ENCODE measurements at regions not wholly inside any gene's neighbourhood (a gene's known extent, or its start where the extent isn't known, plus 50 kb on each side); places are given as distances from the start of the nearest gene placed in this dataset.
"Not testable (repeated sequence)": the region's sequence is repeated elsewhere in the genome, so short reads cannot be mapped to it uniquely, and the experiment has no call there.

GRCh38 chrX:41009850-41010846, 75.1 kb upstream of the USP9X start:
- Histone ChIP-seq H3K4me3 (ENCODE audit: low read depth, low read length) (peak overlapping the region; percentile 41), H3K9me3 (ENCODE audit: control insufficient read depth, insufficient read depth, low read length) (no peaks in the 10 kb centered on the region), H3K27me3 (ENCODE audit: control insufficient read depth, insufficient read depth, low read length) (no peaks in the 10 kb centered on the region), H3K27ac (ENCODE audit: low read depth, low read length) (peak overlapping the region; percentile 96)
- peak; percentile 63 for DNase-seq (ENCODE audit: low read depth, low spot score)
- CTCF ChIA-PET = interaction anchor here (0.7 to 1.2 kb wide), 4 partner anchors 17 to 359 kb away, joined by 3 to 6 read pairs (median 4); no protein-coding TSS in a partner anchor
- peak; percentile 22; the same call in 1 of the 2 replicates for TF ChIP-seq CTCF (IDR thresholded peaks at IDR 0.05; ENCODE audit: low read depth, low read length)
- POLR2A ChIA-PET = interaction anchor here (0.6 to 1.3 kb wide), 5 partner anchors 13 to 105 kb away, joined by 3 to 11 read pairs (median 4); partner anchors contain the start of gene USP9X

GRCh38 chrX:41014776-41015360, 70.4 kb upstream of the USP9X start:
- no peak for DNase-seq (ENCODE audit: low read depth, low spot score)
- Histone ChIP-seq H3K9me3 (ENCODE audit: control insufficient read depth, insufficient read depth, low read length) (no peaks in the 10 kb centered on the region), H3K27ac (ENCODE audit: low read depth, low read length) (no peak overlapping the region), H3K27me3 (ENCODE audit: control insufficient read depth, insufficient read depth, low read length) (no peaks in the 10 kb centered on the region), H3K4me3 (ENCODE audit: low read depth, low read length) (no peak overlapping the region)
- ChIA-PET POLR2A (no interaction called here), CTCF (interaction anchor here (0.6 kb wide), 1 partner anchor 363 kb away, joined by 3 read pairs; no protein-coding TSS in a partner anchor)
- no peak for TF ChIP-seq CTCF (IDR thresholded peaks at IDR 0.05; ENCODE audit: low read depth, low read length)

GRCh38 chrX:41017785-41018184, 67.5 kb upstream of the USP9X start:
- H3K9me3 ChIP-seq (ENCODE audit: control insufficient read depth, insufficient read depth, low read length); DNase-seq (ENCODE audit: low read depth, low spot score); POLR2A ChIA-PET; H3K27ac ChIP-seq (ENCODE audit: low read depth, low read length); H3K27me3 ChIP-seq (ENCODE audit: control insufficient read depth, insufficient read depth, low read length); H3K4me3 ChIP-seq (ENCODE audit: low read depth, low read length): not testable (repeated sequence)
- CTCF ChIA-PET = interaction anchor here (1.0 kb wide), 1 partner anchor 97 kb away, joined by 3 read pairs; no protein-coding TSS in a partner anchor

- POLR2A ChIA-PET = not testable (repeated sequence)
These were observed 66.7 kb upstream of the USP9X start for GRCh38 chrX:41018391-41019040.

GRCh38 chrX:41019041-41019392, 66.2 kb upstream of the USP9X start:
- H3K27me3 ChIP-seq (ENCODE audit: control insufficient read depth, insufficient read depth, low read length) = no peaks in the 10 kb centered on the region
- TF ChIP-seq CTCF (IDR thresholded peaks at IDR 0.05; ENCODE audit: low read depth, low read length) = no peak
- no peak overlapping the region for H3K4me3 ChIP-seq (ENCODE audit: low read depth, low read length)
- H3K27ac ChIP-seq (ENCODE audit: low read depth, low read length) = no peak overlapping the region
- H3K9me3 ChIP-seq (ENCODE audit: control insufficient read depth, insufficient read depth, low read length) = no peaks in the 10 kb centered on the region
- CTCF ChIA-PET = no interaction called here
- no peak for DNase-seq (ENCODE audit: low read depth, low spot score)
- POLR2A ChIA-PET = no interaction called here

More at GRCh38 chrX:41018391-41019040, 66.7 kb upstream of the USP9X start:
- H3K9me3 ChIP-seq (ENCODE audit: control insufficient read depth, insufficient read depth, low read length); H3K27me3 ChIP-seq (ENCODE audit: control insufficient read depth, insufficient read depth, low read length); H3K4me3 ChIP-seq (ENCODE audit: low read depth, low read length); H3K27ac ChIP-seq (ENCODE audit: low read depth, low read length); DNase-seq (ENCODE audit: low read depth, low spot score); CTCF ChIA-PET: not testable (repeated sequence)

All from AG04450 (cell line).